ENCODE measurements at regions not wholly inside any gene's neighbourhood (a gene's known extent, or its start where the extent isn't known, plus 50 kb on each side); places are given as distances from the start of the nearest gene placed in this dataset.
"Not testable (repeated sequence)": the region's sequence is repeated elsewhere in the genome, so short reads cannot be mapped to it uniquely, and the experiment has no call there.

- no peak for DNase-seq
Measured at GRCh38 chr3:104291437-104291851, 1075.3 kb upstream of the ALCAM start.

GRCh38 chr3:104291878-104292277 is 1074.8 kb upstream of the ALCAM start:
- DNase-seq, result peak; percentile 4

- DNase-seq, result no peak
Measured at GRCh38 chr3:104297617-104298016, 1069.1 kb upstream of the ALCAM start.

GRCh38 chr3:104298662-104299061 is 1068.0 kb upstream of the ALCAM start:
- no peak for DNase-seq

GRCh38 chr3:104316118-104316517 is 1050.6 kb upstream of the ALCAM start:
- peak; percentile 8 for DNase-seq

GRCh38 chr3:104323226-104323625 is 1043.5 kb upstream of the ALCAM start:
- no peak for DNase-seq

GRCh38 chr3:104347291-104347690 is 1019.4 kb upstream of the ALCAM start:
- DNase-seq, result no peak

- DNase-seq, result no peak
Measured at GRCh38 chr3:104349836-104350235, 1016.9 kb upstream of the ALCAM start.

GRCh38 chr3:104353951-104354350 is 1012.8 kb upstream of the ALCAM start:
- DNase-seq, result no peak

- peak; percentile 94 for DNase-seq
Measured at GRCh38 chr3:104359546-104359945, 1007.2 kb upstream of the ALCAM start.

- peak; percentile 51 for DNase-seq
Measured at GRCh38 chr3:104360038-104360437, 1006.7 kb upstream of the ALCAM start.

GRCh38 chr3:104361748-104362147 is 1005.0 kb upstream of the ALCAM start:
- not testable (repeated sequence) for DNase-seq

GRCh38 chr3:104362319-104362718 is 1004.4 kb upstream of the ALCAM start:
- DNase-seq, result no peak

GRCh38 chr3:104367000-104367399 is 999.7 kb upstream of the ALCAM start:
- no peak for DNase-seq

GRCh38 chr3:104368760-104369159 is 997.9 kb upstream of the ALCAM start:
- DNase-seq, result no peak

- no peak for DNase-seq
Measured at GRCh38 chr3:104385421-104385820, 981.3 kb upstream of the ALCAM start.

GRCh38 chr3:104388619-104389018 is 978.1 kb upstream of the ALCAM start:
- peak; percentile 37 for DNase-seq

GRCh38 chr3:104392327-104392726 is 974.4 kb upstream of the ALCAM start:
- no peak for DNase-seq

GRCh38 chr3:104396974-104397669 is 969.6 kb upstream of the ALCAM start:
- DNase-seq, result no peak

GRCh38 chr3:104397713-104398112 is 969.0 kb upstream of the ALCAM start:
- DNase-seq, result no peak

- no peak for DNase-seq
Measured at GRCh38 chr3:104402902-104403301, 963.8 kb upstream of the ALCAM start.

- DNase-seq, result no peak
Measured at GRCh38 chr3:104411757-104412156, 955.0 kb upstream of the ALCAM start.

- no peak for DNase-seq
Measured at GRCh38 chr3:104412608-104413580, 953.8 kb upstream of the ALCAM start.
